K562 (cell line): ENCODE measurements at regions not wholly inside any gene's neighbourhood (a gene's known extent, or its start where the extent isn't known, plus 50 kb on each side); places are given as distances from the start of the nearest gene placed in this dataset.

Experiments used
- ATAC-seq: fragments of 200-7000 bp; cut with Tn5 transposase; 3 replicates; pipeline ENCODE4 v1.9.1; 2020; ENCODE audit warnings: moderate library complexity
- BruUV-seq: library from RNA; stranded (reverse); fragments of 400-500 nt; replicated peaks from 2 replicates; lab custom pipeline; 2021; lab: Mats Ljungman, UMichigan
- CTCF ChIA-PET: fragments of 300-600 bp; formaldehyde crosslinking; extraction: SDS; loops from one replicate; lab custom pipeline; 2021; ENCODE audit warnings: low intra/inter-chr PET ratio; lab: Yijun Ruan, JAX
- POLR2A ChIA-PET: fragments of 300-600, 350-650 bp; sonication (Branson Sonifier 250); formaldehyde crosslinking; extraction: SDS; loops from one replicate; lab custom pipeline; 2021; ENCODE audit warnings: antibody characterized with exemption, inconsistent platforms; lab: Yijun Ruan, JAX
- DNase-seq, 4 experiments: peaks; one replicate each; pipeline versions ENCODE4 v3.0.0 to v3.0.0-alpha.2; 2011 to 2018; ENCODE audit warnings: low spot score in 3 of 4, mixed read lengths in 3 of 4; ENCODE audit errors: extremely low read depth in 1 of 4
- FAIRE-seq: peaks from 2 replicates; lab custom pipeline; 2011; peaks lifted over from hg19 to GRCh38; lab: Jason Lieb, UNC
- H2AFZ ChIP-seq: 2 replicates; pipeline ENCODE4 v1.6.0; 2011; ENCODE audit warnings: low read depth, low read length, control low read depth, inconsistent platforms
- H3K27ac ChIP-seq: fragments of 200-600 bp; 3 replicates; pipeline ENCODE4 v1.8.0; 2011; ENCODE audit warnings: low read depth, mild to moderate bottlenecking, control low read depth, inconsistent platforms, low read length, moderate library complexity, mixed read lengths; ENCODE audit errors: extremely low read depth
- H3K27me3 ChIP-seq, 2 experiments: fragments of 300-600 bp in 1 of 2; 2 replicates in 1 of 2; 3 replicates in 1 of 2; pipeline versions ENCODE4 v1.6.0 to v1.8.0; 2011; ENCODE audit warnings: inconsistent platforms in 2 of 2, low read length in 2 of 2, mild to moderate bottlenecking in 1 of 2, mixed read lengths in 1 of 2, moderate library complexity in 1 of 2; ENCODE audit not compliant: control insufficient read depth in 2 of 2, insufficient read depth in 2 of 2
- H3K36me3 ChIP-seq: fragments of 300-600 bp; 3 replicates; pipeline ENCODE4 v1.8.0; 2011; ENCODE audit warnings: mild to moderate bottlenecking, low read length, inconsistent platforms; ENCODE audit not compliant: control insufficient read depth, insufficient read depth
- H3K4me1 ChIP-seq, 2 experiments: fragments of 200-600 bp in 1 of 2; replicated peaks in 1 of 2; 2 replicates in 1 of 2; 3 replicates in 1 of 2; pipeline versions ENCODE4 v1.5.1 to v1.8.0; 2011; ENCODE audit warnings: inconsistent platforms in 2 of 2, low read length in 2 of 2, mild to moderate bottlenecking in 1 of 2, mixed read lengths in 1 of 2, moderate library complexity in 1 of 2; ENCODE audit not compliant: control insufficient read depth in 2 of 2, insufficient read depth in 2 of 2
- H3K4me2 ChIP-seq: 2 replicates; pipeline ENCODE4 v1.6.1; 2011; ENCODE audit warnings: low read length, control low read depth, inconsistent platforms, mixed read lengths; ENCODE audit not compliant: insufficient read depth
- H3K4me3 ChIP-seq: fragments of 200-600 bp; sonication (generic), shearing (Covaris generic); 2 replicates; pipeline ENCODE4 v1.5.1; 2016; ENCODE audit warnings: control low read depth, inconsistent platforms
- H3K79me2 ChIP-seq: fragments of 200-600 bp; 3 replicates; pipeline ENCODE4 v1.8.0; 2011; ENCODE audit warnings: low read length, inconsistent platforms; ENCODE audit not compliant: control insufficient read depth, insufficient read depth
- H3K9ac ChIP-seq, 2 experiments: 2 replicates each; pipeline versions ENCODE4 v1.6.0 to v1.6.1; 2011; ENCODE audit warnings: low read depth in 2 of 2, low read length in 2 of 2, control low read depth in 1 of 2, inconsistent platforms in 1 of 2, mild to moderate bottlenecking in 1 of 2, mixed read lengths in 1 of 2; ENCODE audit not compliant: insufficient read depth in 1 of 2
- H3K9me1 ChIP-seq: one replicate; pipeline ENCODE4 v1.6.0; 2011; ENCODE audit warnings: inconsistent platforms, mild to moderate bottlenecking, low read length, moderate library complexity; ENCODE audit not compliant: control insufficient read depth, insufficient read depth
- H3K9me3 ChIP-seq: replicated peaks from 2 replicates; pipeline ENCODE4 v1.5.1; 2011; ENCODE audit warnings: low read depth, low read length, inconsistent platforms; ENCODE audit not compliant: control insufficient read depth, insufficient read depth
- H4K20me1 ChIP-seq: replicated peaks from 2 replicates; pipeline ENCODE4 v1.6.1; 2011; ENCODE audit warnings: low read length, inconsistent platforms, mixed read lengths; ENCODE audit not compliant: control insufficient read depth, insufficient read depth
- CBX1 ChIP-seq: sonication (generic); IDR thresholded peaks from 2 replicates; pipeline ENCODE4 v1.6.1; 2016; ENCODE audit warnings: antibody characterized with exemption, low read depth, mild to moderate bottlenecking
- EGR1 ChIP-seq: fragments of 450-650 bp; conservative IDR thresholded peaks from 2 replicates; pipeline ENCODE4 v1.6.1; 2017; ENCODE audit warnings: mild to moderate bottlenecking
- EHMT2 ChIP-seq: fragments of 450-650 bp; IDR thresholded peaks from 2 replicates; pipeline ENCODE4 v1.6.1; 2018; ENCODE audit warnings: antibody characterized with exemption
- FOXA3 ChIP-seq, 2 experiments: fragments of 450-650 bp in 1 of 2; sonication (generic) in 1 of 2; formaldehyde crosslinking; IDR thresholded peaks in 1 of 2; conservative IDR thresholded peaks in 1 of 2; 2 replicates each; pipeline versions ENCODE4 v1.4.0 to v1.8.0; 2020 to 2022; ENCODE audit warnings: mild to moderate bottlenecking in 2 of 2, missing genetic modification reagents in 1 of 2
- GATAD2A ChIP-seq: fragments of 450-650 bp; IDR thresholded peaks from 2 replicates; pipeline ENCODE4 v1.6.1; 2017
- GTF2F1 ChIP-seq: IDR thresholded peaks from 2 replicates; pipeline ENCODE4 v1.6.1; 2011; ENCODE audit warnings: low read depth, low read length, improper control_type of control experiment
- MAZ ChIP-seq, 2 experiments: fragments of 450-650 bp in 1 of 2; sonication (generic) in 1 of 2; formaldehyde crosslinking; IDR thresholded peaks in 1 of 2; conservative IDR thresholded peaks in 1 of 2; 2 replicates each; pipeline versions ENCODE4 v1.4.0 to v1.5.0; 2020; ENCODE audit warnings: mild to moderate bottlenecking in 1 of 2, missing genetic modification reagents in 1 of 2
- NFE2 ChIP-seq: IDR thresholded peaks from 2 replicates; pipeline ENCODE4 v1.6.1; 2014; ENCODE audit warnings: antibody characterized with exemption, low read depth
- NR0B1 ChIP-seq: fragments of 450-650 bp; IDR thresholded peaks from one replicate; pipeline ENCODE4 v1.6.1; 2018; ENCODE audit warnings: mild to moderate bottlenecking, moderate library complexity; ENCODE audit not compliant: partially characterized antibody
- NRF1 ChIP-seq, 2 experiments: fragments of 450-650 bp; IDR thresholded peaks in 1 of 2; conservative IDR thresholded peaks in 1 of 2; 2 replicates each; pipeline ENCODE4 v1.6.1; 2014; ENCODE audit warnings: mild to moderate bottlenecking in 2 of 2
- PHTF2 ChIP-seq: fragments of 250-450 bp; sonication (Bioruptor Pico); IDR thresholded peaks from 2 replicates; pipeline ENCODE4 v1.5.0; 2021; ENCODE audit warnings: mild to moderate bottlenecking
- SREBF2 ChIP-seq: sonication (generic); formaldehyde crosslinking; IDR thresholded peaks from 2 replicates; pipeline ENCODE4 v1.4.0; 2020; ENCODE audit warnings: mild to moderate bottlenecking, missing genetic modification reagents
- SUPT5H ChIP-seq: fragments of 450-650 bp; IDR thresholded peaks from 2 replicates; pipeline ENCODE4 v1.6.1; 2016
- THRA ChIP-seq: fragments of 450-650 bp; IDR thresholded peaks from 2 replicates; pipeline ENCODE4 v1.6.1; 2017; ENCODE audit warnings: mild to moderate bottlenecking, moderate library complexity
- TOE1 ChIP-seq, 2 experiments: fragments of 450-650 bp in 1 of 2; sonication (generic) in 1 of 2; formaldehyde crosslinking in 1 of 2; IDR thresholded peaks; 2 replicates each; pipeline versions ENCODE4 v1.7.1 to v1.8.0; 2016 to 2022; ENCODE audit warnings: borderline replicate concordance in 2 of 2, mild to moderate bottlenecking in 2 of 2, antibody characterized with exemption in 1 of 2, inconsistent platforms in 1 of 2, low read depth in 1 of 2, missing genetic modification reagents in 1 of 2, moderate library complexity in 1 of 2
- ZNF146 ChIP-seq: IDR thresholded peaks from one replicate; pipeline ENCODE4 v1.6.1; 2018; ENCODE audit warnings: missing compliant biosample characterization; ENCODE audit not compliant: unreplicated experiment
- ZNF609 ChIP-seq: sonication (generic); formaldehyde crosslinking; IDR thresholded peaks from 2 replicates; pipeline ENCODE4 v1.8.1; 2023; ENCODE audit warnings: missing genetic modification reagents, mild to moderate bottlenecking, borderline replicate concordance
- WGBS: fragments of 100-300 bp; shearing (Covaris generic); methylation state at CpG from one replicate; pipeline ENCODE4 v1.1.6; 2016; ENCODE audit warnings: low coverage, mixed read lengths; ENCODE audit not compliant: insufficient coverage; ENCODE audit errors: missing lambda C conversion rate; 5-methylcytosine and 5-hydroxymethylcytosine counted together
- in situ Hi-C: fragments of 300-500 bp; cut with MboI; formaldehyde crosslinking; loops from 4 replicates; pipeline ENCODE4 v1.15.0; 2018; ENCODE audit warnings: inconsistent platforms, mixed read lengths
- intact Hi-C: fragments of 100-400 bp; cut with micrococcal nuclease; formaldehyde crosslinking; loops from 2 replicates; pipeline ENCODE4 v1.14.2; 2022

GRCh38 chr2:57443086-57443485 is 603.5 kb upstream of the VRK2 start:
- DNase-seq (no peak), FAIRE-seq (no peak), ATAC-seq (no peak)
- TF ChIP-seq MAZ (CRISPR knock-in tag; conservative IDR thresholded peaks at IDR 0.05 in 1 of 2, IDR thresholded peaks at IDR 0.05 in 1 of 2), result no peak
- TF ChIP-seq SUPT5H, result no peak
- no peak for TF ChIP-seq ZNF609
- TF ChIP-seq TOE1 (IDR thresholded peaks at IDR 0.05; ENCODE audit: borderline replicate concordance), result no peak
- TF ChIP-seq TOE1 (CRISPR knock-in tag; IDR thresholded peaks at IDR 0.05; ENCODE audit: borderline replicate concordance, low read depth), result no peak
- TF ChIP-seq EHMT2, result no peak
- no peak for TF ChIP-seq EGR1
- TF ChIP-seq GTF2F1, result no peak
- TF ChIP-seq ZNF146 (CRISPR knock-in tag), result no peak
- TF ChIP-seq CBX1, result no peak
- TF ChIP-seq FOXA3 (CRISPR knock-in tag; conservative IDR thresholded peaks at IDR 0.05 in 1 of 2, IDR thresholded peaks at IDR 0.05 in 1 of 2), result no peak
- TF ChIP-seq PHTF2 (CRISPR knock-in tag), result no peak
- no peak for TF ChIP-seq NRF1 (conservative IDR thresholded peaks at IDR 0.05 in 1 of 2, IDR thresholded peaks at IDR 0.05 in 1 of 2)
- no peak for TF ChIP-seq GATAD2A
- no peak for TF ChIP-seq SREBF2 (CRISPR knock-in tag)
- no peak for TF ChIP-seq NR0B1
- TF ChIP-seq THRA, result no peak
- no peak for TF ChIP-seq NFE2
- Histone ChIP-seq H2AFZ (no peak overlapping the region), H3K27ac (no peak overlapping the region), H3K9me1 (no peaks in the 10 kb centered on the region), H3K4me2 (no peak overlapping the region), H4K20me1 (no peaks in the 10 kb centered on the region), H3K79me2 (no peaks in the 10 kb centered on the region), H3K9ac (no peak overlapping the region), H3K4me3 (no peak overlapping the region), H3K4me1 (no peaks in the 10 kb centered on the region), H3K9me3 (no peaks in the 10 kb centered on the region; the same call in 1 of the 2 replicates), H3K36me3 (no peaks in the 10 kb centered on the region), H3K27me3 (no peaks in the 10 kb centered on the region)
- intact Hi-C loops, result no loop called here
- no TSS peak for BruUV-seq
- ChIA-PET CTCF (no interaction called here), POLR2A (no interaction called here)
- 0% methylated on average over 2 of the region's 2 CpGs for WGBS
- in situ Hi-C loops, result no loop called here
